ENCODE measurements at regions not wholly inside any gene's neighbourhood (a gene's known extent, or its start where the extent isn't known, plus 50 kb on each side); places are given as distances from the start of the nearest gene placed in this dataset.

DNA sequence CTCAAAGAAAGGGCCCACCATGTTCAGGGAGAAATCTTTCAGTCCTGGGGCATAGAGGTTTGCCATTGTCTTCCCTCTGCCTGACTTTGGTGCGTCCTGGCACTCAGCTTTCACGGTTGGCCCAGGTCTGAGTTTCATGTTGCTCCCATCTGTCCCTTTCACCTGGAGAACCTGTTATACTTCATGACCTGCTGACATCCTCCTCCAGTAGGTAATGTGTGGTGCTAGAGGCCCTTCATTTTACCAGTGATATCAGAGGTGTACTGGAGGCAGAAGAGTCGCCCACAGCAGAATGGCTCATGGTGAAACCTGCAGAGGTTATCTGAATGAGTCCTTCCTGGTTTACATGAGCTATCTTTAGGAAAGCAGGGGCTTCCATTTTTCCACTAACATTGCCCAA is 128.8 kb upstream of the DLX2 start:
- no peak for DNase-seq (ENCODE audit: low spot score)

GRCh38 chr2:172232708-172233396 is 130.2 kb upstream of the DLX2 start:
- DNase-seq (ENCODE audit: low spot score): no peak

GRCh38 chr2:172233987-172234715 is 131.5 kb upstream of the DLX2 start:
- DNase-seq (ENCODE audit: low spot score): no peak

DNA sequence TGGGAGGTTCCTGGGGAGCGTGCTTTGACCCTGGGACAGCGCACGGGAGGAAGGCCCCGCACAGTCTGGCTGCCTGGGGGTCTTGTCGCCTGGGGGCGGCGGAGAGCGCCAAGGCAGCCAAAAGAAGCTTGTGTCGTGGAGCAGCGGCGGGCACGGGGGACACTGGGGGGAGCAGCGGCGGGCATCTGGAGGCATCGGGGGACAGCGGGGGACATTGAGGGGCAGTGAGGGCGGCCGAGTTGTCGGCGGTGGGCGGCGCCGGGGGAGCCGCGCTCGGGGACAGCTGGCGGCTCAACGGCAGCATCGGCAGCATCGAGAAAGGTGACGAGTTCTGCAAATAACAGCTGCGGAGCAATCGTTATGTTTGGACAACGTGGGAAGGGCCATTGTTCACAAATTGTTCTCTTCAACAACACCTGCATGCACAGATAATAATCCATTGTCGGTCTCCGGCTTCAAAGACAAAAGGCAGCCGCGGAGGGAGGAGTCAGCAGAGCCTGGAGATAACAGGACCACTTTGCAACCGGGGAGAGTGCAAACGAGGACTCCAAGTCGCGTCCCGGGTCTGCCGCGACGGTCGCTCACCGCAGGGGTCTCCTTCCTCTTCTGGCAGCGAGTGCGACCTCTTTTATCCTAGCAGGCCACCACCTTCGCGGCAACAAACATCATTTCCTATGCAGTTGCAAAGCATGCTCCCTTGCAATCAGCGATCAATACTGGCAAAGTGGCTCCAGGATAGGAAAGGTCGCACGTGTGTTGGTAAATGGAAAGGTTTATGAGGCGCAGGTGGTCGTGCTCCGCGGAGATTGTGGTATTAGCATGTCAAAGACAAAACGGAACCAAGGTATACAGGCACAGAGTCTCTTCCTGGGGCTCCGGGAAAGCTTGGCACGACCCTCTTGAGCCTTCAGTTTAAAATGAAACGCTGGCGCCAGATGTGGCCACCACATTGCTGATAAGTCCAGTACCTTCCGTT is 132.3 kb upstream of the DLX2 start:
- peak; percentile 18 for DNase-seq (ENCODE audit: low spot score)

DNA sequence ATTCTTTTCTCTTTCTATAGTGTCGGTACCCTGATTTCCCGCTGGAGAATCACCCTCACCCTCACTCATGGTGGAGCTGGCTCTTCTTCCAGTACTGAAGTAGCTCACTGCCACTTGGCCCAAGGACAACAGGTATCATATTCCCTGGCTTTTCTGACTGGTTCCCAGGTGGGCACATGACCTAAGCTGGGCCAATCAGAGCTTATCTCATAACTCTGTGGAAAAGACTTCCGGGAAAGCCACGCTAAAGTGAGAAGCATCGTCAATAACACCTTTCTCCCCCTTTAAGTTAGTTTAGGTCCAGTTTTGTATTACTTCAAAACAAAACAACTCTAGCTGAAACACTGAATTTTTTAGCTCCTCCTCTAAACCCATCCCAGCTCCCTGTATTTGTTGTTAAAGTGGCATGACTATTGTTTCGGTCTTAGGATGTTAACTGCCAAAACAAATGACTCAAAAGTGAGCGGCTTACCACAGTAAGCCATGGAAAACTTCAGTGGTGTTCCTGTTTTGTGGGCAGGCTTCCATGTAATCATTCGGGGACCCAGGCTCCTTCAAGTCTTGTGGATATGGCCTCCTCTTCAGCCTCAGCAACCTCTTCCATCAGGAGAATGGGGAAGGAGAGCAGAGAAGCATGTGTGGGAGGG is 137.4 kb upstream of the DLX2 start:
- DNase-seq (ENCODE audit: low spot score): no peak

DNA sequence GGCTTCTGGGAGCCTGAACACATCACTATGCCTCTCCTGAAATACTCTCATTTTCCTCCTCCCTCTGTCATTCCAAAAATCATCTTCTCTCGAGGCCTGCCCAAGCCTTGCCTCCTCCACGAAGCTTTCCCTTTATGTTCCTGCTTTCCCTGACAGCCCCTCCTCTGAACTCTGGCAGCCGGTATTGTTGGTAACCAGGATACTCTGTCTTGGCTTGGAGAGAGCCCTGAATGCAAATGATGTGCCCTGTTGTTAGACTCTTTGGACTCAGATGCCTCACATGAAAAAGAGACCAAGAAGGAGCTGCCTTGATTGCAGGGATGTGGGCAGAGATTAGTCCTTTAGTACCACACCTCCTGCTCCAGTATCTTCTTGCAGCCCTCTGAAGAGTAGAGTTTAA is 138.5 kb upstream of the DLX2 start:
- DNase-seq (ENCODE audit: low spot score): no peak

DNA sequence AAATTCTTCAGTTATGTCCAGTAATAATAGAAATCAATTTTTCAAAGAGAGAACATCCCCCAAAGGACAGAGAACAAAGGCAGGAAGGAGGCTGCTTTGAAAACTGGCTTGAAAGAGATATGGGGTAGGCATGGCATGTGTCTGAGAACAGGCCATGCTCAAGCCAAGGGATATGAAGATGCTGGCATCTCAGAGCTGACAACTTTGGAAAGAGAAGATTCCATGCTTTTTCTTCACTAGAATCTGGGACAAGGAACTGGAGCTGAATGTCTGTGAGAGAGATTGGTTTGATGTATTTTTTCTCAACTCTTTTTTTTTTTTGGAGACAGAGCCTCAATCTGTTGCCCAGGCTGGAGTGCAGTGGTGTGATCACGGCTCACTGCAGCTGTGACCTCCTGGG is 139.8 kb upstream of the DLX2 start:
- DNase-seq (ENCODE audit: low spot score): no peak

DNA sequence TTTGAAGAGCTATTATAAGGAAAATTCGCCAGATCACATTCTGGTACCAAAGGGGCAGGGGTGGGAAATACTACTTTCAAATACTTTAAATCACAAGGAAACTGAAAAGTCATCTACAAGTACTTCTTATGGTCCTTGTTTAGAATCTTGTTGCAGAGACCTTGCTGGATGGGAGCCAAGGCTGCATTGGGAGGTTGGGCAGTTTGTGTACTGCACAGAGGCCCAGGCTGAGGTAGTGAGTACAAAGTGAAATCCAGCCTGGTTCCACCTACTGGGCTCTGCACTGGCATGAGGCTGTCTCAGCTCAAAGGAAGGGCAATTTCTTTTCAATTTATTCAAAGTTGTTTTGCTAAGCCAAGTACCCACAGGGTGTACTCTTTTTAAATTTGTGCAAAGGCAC is 140.3 kb upstream of the DLX2 start:
- no peak for DNase-seq (ENCODE audit: low spot score)

GRCh38 chr2:172244419-172245130 is 141.9 kb upstream of the DLX2 start:
- no peak for DNase-seq (ENCODE audit: low spot score)

DNA sequence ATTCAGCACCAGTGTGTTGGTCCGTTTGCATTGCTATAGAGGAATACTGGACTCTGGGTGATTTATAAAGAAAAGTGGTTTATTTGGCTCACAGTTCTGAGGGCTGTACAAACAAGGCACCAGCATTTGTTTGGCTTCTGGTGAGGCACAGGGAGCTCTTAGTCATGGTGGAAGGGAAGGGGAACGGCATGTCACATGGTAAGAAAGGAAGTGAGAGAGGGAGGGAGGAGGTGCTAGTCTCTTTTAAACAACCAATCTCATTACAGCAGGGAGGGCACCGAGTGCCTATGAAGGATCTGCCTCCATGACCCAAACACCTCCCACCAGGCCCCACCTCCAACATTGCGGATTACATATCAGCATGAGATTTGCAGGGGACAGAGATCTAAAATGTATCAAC is 143.9 kb upstream of the DLX2 start:
- no peak for DNase-seq (ENCODE audit: low spot score)

DNA sequence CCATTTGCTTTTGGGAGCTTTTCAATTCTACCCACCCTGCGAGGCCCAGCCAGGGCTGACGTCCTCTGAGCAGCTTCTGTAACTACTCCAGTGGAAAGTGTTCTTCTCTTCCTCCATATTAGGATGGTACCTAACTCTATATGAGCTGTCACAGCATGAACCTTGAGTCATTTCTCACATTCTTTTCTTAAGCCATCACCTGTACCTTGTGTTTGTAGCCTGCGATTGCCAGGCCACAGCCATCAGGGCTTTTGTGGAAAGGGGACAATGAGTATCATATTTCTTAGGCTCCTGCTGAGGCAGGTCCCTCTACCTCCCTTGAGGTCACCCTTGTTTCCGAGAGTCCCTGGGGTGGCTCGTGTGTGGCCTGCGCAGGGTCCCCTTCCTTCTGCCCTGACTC is 144.5 kb upstream of the DLX2 start:
- DNase-seq (ENCODE audit: low spot score): no peak

GRCh38 chr2:172248381-172248780 is 145.7 kb upstream of the DLX2 start:
- no peak for DNase-seq (ENCODE audit: low spot score)

- DNase-seq (ENCODE audit: low spot score): no peak
These were observed 146.1 kb upstream of the DLX2 start for GRCh38 chr2:172248785-172249187.

- no peak for DNase-seq (ENCODE audit: low spot score)
These were observed 146.6 kb upstream of the DLX2 start for GRCh38 chr2:172249334-172249733.

- DNase-seq (ENCODE audit: low spot score): no peak
These were observed 147.3 kb upstream of the DLX2 start for GRCh38 chr2:172249986-172250385.

- no peak for DNase-seq (ENCODE audit: low spot score)
These were observed 148.5 kb upstream of the DLX2 start for GRCh38 chr2:172251231-172251630.

GRCh38 chr2:172252154-172252553 is 149.5 kb upstream of the DLX2 start:
- no peak for DNase-seq (ENCODE audit: low spot score)

- peak; percentile 62 for DNase-seq (ENCODE audit: low spot score)
These were observed 150.7 kb upstream of the DLX2 start for GRCh38 chr2:172253190-172254052.

DNA sequence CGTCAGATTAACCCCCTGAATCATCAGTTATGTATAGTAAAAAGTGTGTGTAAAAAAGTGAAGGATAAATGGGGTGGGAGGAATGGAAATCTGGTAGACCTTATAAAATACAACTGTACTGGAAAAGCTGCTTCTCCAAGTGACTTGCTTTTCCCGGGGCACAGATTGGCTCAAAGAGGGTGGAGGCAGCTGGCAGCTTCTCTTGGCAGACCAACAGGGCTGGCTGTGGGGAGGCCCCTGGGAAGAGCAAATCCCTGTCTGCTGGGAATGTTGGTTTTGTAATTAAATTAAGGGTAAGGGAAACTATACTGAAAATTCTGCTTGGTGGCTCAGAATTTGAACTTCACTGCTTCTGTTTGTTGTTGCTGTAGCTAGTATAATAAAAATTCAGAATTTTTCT is 154.2 kb upstream of the DLX2 start:
- no peak for DNase-seq (ENCODE audit: low spot score)

DNA sequence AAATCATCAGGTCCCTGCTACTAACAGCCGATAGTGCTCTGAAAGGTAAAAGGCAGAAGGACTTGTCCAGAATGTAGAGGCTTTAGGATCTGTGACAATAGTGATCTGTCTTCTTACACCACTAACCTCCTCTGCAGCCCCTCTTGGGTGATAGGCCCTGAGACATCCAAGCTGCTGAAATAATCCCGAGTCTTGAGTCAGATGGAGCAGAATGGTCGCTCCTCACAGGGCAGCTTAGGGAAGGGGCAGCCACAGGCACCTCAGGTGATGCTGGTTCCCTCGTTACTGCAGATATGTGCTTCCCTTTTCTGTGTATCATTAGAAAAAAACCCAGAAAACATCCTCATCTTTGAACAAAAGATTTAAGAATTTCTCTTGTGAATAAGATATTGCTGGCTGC is 157.1 kb upstream of the DLX2 start:
- DNase-seq (ENCODE audit: low spot score): no peak

DNA sequence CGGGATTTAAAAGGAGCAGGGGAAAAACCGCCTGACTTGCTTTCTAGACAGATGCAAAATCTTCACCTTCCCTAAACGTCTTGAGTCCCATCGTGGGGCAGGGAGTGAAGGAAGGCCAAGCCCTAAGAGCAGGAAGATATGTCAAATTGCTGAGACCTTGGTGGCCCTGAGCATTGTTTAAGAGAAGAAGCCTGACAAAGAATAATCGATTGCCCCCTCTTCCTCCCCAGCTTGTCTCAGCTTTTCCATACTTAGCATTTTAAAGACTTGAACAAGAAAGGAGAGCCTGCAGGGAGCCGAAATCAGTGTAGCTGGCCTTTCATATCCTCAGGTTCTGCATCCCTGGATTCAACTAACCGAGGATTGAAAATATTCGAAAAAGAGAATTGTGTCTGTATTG is 157.6 kb upstream of the DLX2 start:
- DNase-seq (ENCODE audit: low spot score): no peak
